NCI-H446 treated with DMSO at 0.1 percent for 48 hours (cell line): ENCODE measurements at regions not wholly inside any gene's neighbourhood (a gene's known extent, or its start where the extent isn't known, plus 50 kb on each side); places are given as distances from the start of the nearest gene placed in this dataset.

ENCODE experiments used
- DNase-seq: peaks from one replicate; lab custom pipeline; 2025; lab: John Stamatoyannopoulos, UW

- no peak for DNase-seq
Observed at GRCh38 chr11:13062115-13062514, 53.0 kb downstream of the RASSF10 start.

- no peak for DNase-seq
Observed at GRCh38 chr11:13064593-13064992, 55.5 kb downstream of the RASSF10 start.

GRCh38 chr11:13065200-13065787, 56.2 kb downstream of the RASSF10 start:
- no peak for DNase-seq

- DNase-seq: no peak
Observed at GRCh38 chr11:13068211-13068610, 59.1 kb downstream of the RASSF10 start.

GRCh38 chr11:13073119-13073981, 64.2 kb downstream of the RASSF10 start:
- DNase-seq: no peak

GRCh38 chr11:13074714-13075464, 65.8 kb downstream of the RASSF10 start:
- no peak for DNase-seq

- no peak for DNase-seq
Observed at GRCh38 chr11:13076961-13077360, 67.8 kb downstream of the RASSF10 start.

GRCh38 chr11:13080861-13081260, 71.7 kb downstream of the RASSF10 start:
- no peak for DNase-seq

GRCh38 chr11:13082588-13082987, 73.5 kb downstream of the RASSF10 start:
- no peak for DNase-seq

GRCh38 chr11:13090228-13090708, 81.2 kb downstream of the RASSF10 start:
- DNase-seq: no peak

GRCh38 chr11:13091373-13091772, 82.3 kb downstream of the RASSF10 start:
- no peak for DNase-seq

- no peak for DNase-seq
Observed at GRCh38 chr11:13091804-13092203, 82.7 kb downstream of the RASSF10 start.

GRCh38 chr11:13094930-13095687, 86.0 kb downstream of the RASSF10 start:
- DNase-seq: no peak

- no peak for DNase-seq
Observed at GRCh38 chr11:13098063-13098462, 88.9 kb downstream of the RASSF10 start.

- DNase-seq: no peak
Observed at GRCh38 chr11:13098616-13099289, 89.6 kb downstream of the RASSF10 start.

- no peak for DNase-seq
Observed at GRCh38 chr11:13101644-13102512, 92.8 kb downstream of the RASSF10 start.

- no peak for DNase-seq
Observed at GRCh38 chr11:13102513-13102840, 93.4 kb downstream of the RASSF10 start.

- no peak for DNase-seq
Observed at GRCh38 chr11:13102865-13103539, 93.9 kb downstream of the RASSF10 start.

GRCh38 chr11:13103962-13104554, 94.9 kb downstream of the RASSF10 start:
- DNase-seq: no peak
